22Rv1 (cell line): ENCODE measurements at regions not wholly inside any gene's neighbourhood (a gene's known extent, or its start where the extent isn't known, plus 50 kb on each side); places are given as distances from the start of the nearest gene placed in this dataset.

Source experiments
- ZFX ChIP-seq: fragments of 450-650 bp; IDR thresholded peaks from 2 replicates; pipeline ENCODE4 v1.6.1; 2017; ENCODE audit warnings: antibody characterized with exemption, borderline replicate concordance
- TF ChIP-seq, protein P1 (sequence below): fragments of 450-650 bp; IDR thresholded peaks from 2 replicates; pipeline ENCODE4 v1.5.1; 2017; ENCODE audit warnings: mild to moderate bottlenecking

DNA sequence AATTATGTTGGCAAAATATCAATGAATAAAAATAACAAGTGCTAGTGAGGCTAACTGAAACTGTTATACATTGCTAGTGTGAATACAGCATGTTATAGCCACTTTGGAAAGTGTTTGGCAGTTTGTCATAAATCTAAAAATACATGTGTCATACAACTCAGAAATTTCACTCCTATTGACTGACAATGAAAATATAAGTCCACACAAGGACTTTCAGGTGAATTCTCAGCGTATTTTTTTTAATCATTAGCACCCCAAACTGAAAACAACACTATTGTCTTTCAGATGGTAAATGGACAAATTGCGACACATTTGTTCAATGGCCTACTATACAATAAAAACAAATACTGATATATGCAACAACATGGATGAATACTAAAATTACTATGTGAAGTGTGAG, 884.8 kb downstream of the TRIB2 start:
- TF ChIP-seq, protein P1, sequence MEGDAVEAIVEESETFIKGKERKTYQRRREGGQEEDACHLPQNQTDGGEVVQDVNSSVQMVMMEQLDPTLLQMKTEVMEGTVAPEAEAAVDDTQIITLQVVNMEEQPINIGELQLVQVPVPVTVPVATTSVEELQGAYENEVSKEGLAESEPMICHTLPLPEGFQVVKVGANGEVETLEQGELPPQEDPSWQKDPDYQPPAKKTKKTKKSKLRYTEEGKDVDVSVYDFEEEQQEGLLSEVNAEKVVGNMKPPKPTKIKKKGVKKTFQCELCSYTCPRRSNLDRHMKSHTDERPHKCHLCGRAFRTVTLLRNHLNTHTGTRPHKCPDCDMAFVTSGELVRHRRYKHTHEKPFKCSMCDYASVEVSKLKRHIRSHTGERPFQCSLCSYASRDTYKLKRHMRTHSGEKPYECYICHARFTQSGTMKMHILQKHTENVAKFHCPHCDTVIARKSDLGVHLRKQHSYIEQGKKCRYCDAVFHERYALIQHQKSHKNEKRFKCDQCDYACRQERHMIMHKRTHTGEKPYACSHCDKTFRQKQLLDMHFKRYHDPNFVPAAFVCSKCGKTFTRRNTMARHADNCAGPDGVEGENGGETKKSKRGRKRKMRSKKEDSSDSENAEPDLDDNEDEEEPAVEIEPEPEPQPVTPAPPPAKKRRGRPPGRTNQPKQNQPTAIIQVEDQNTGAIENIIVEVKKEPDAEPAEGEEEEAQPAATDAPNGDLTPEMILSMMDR: no peak
- TF ChIP-seq ZFX: no peak
